OCI-LY7 (cell line): ENCODE measurements at regions not wholly inside any gene's neighbourhood (a gene's known extent, or its start where the extent isn't known, plus 50 kb on each side); places are given as distances from the start of the nearest gene placed in this dataset.

Source experiments
- BruUV-seq: library from RNA; stranded (reverse); fragments of 400-500 nt; replicated peaks from 2 replicates; lab custom pipeline; 2021; lab: Mats Ljungman, UMichigan
- CTCF ChIA-PET: fragments of 300-600 bp; sonication (Branson Sonifier 250); formaldehyde crosslinking; loops from one replicate; lab custom pipeline; 2022; ENCODE audit warnings: antibody characterized with exemption; ENCODE audit not compliant: unreplicated experiment; lab: Charles Lee
- POLR2A ChIA-PET: fragments of 300-600 bp; sonication (Branson Sonifier 250); formaldehyde crosslinking; loops from one replicate; lab custom pipeline; 2022; ENCODE audit warnings: antibody characterized with exemption; lab: Charles Lee
- DNase-seq: peaks from one replicate; pipeline ENCODE4 v3.0.0-alpha.2; 2015; ENCODE audit warnings: low spot score
- H2AFZ ChIP-seq: fragments of 200-600 bp; sonication (generic), shearing (Covaris generic); 2 replicates; pipeline ENCODE4 v1.6.1; 2014; ENCODE audit warnings: mild to moderate bottlenecking, antibody characterized with exemption, low read length, moderate library complexity
- H3K27ac ChIP-seq: fragments of 200-600 bp; sonication (generic); 2 replicates; pipeline ENCODE4 v1.5.1; 2014; ENCODE audit warnings: mixed run types, low read depth, mild to moderate bottlenecking, moderate library complexity, low read length, inconsistent platforms; ENCODE audit not compliant: poor library complexity, severe bottlenecking
- H3K36me3 ChIP-seq: fragments of 200-600 bp; sonication (generic); 2 replicates; pipeline ENCODE4 v1.6.1; 2014; ENCODE audit warnings: mild to moderate bottlenecking, antibody characterized with exemption, low read length, moderate library complexity, mixed read lengths; ENCODE audit not compliant: insufficient read depth
- H3K4me1 ChIP-seq: fragments of 200-600 bp; sonication (generic); 2 replicates; pipeline ENCODE4 v1.5.1; 2014; ENCODE audit warnings: mild to moderate bottlenecking, low read length; ENCODE audit not compliant: insufficient read depth, poor library complexity, severe bottlenecking
- H3K4me2 ChIP-seq: fragments of 200-600 bp; sonication (generic); 2 replicates; pipeline ENCODE4 v1.6.1; 2014; ENCODE audit warnings: mild to moderate bottlenecking, low read length
- H3K4me3 ChIP-seq: fragments of 200-600 bp; sonication (generic); 2 replicates; pipeline ENCODE4 v1.5.1; 2014; ENCODE audit warnings: mild to moderate bottlenecking, low read depth, low read length; ENCODE audit not compliant: poor library complexity, severe bottlenecking
- H3K79me2 ChIP-seq: fragments of 200-600 bp; sonication (generic); 2 replicates; pipeline ENCODE4 v1.6.1; 2016; ENCODE audit warnings: low read depth, mild to moderate bottlenecking, low read length, moderate library complexity, mixed read lengths; ENCODE audit not compliant: insufficient read depth
- H3K9me2 ChIP-seq: fragments of 200-600 bp; sonication (generic); 2 replicates; pipeline ENCODE4 v1.6.1; 2016; ENCODE audit warnings: mild to moderate bottlenecking, low read length, mixed read lengths; ENCODE audit not compliant: insufficient read depth
- H3K9me3 ChIP-seq: fragments of 200-600 bp; sonication (generic); 2 replicates; pipeline ENCODE4 v1.6.1; 2014; ENCODE audit warnings: mild to moderate bottlenecking, mixed run types, low read length, mixed read lengths
- H4K20me1 ChIP-seq: fragments of 200-600 bp; sonication (generic); 2 replicates; pipeline ENCODE4 v1.6.1; 2014; ENCODE audit warnings: mild to moderate bottlenecking, antibody characterized with exemption, low read length, moderate library complexity, mixed read lengths; ENCODE audit not compliant: insufficient read depth
- CTCF ChIP-seq: fragments of 200-600 bp; sonication (generic); conservative IDR thresholded peaks from 2 replicates; pipeline ENCODE4 v1.5.1; 2014; ENCODE audit warnings: mild to moderate bottlenecking, antibody characterized with exemption, low read length, moderate library complexity, mixed read lengths
- EZH2phosphoT487 ChIP-seq: fragments of 200-600 bp; sonication (generic); IDR thresholded peaks from 2 replicates; pipeline ENCODE4 v1.6.1; 2018; ENCODE audit warnings: low read depth, borderline replicate concordance, mild to moderate bottlenecking, mixed run types, antibody characterized with exemption, low read length, moderate library complexity, mixed read lengths
- intact Hi-C: fragments of 100-400 bp; cut with micrococcal nuclease; formaldehyde crosslinking; loops from one replicate; pipeline ENCODE4 v1.10.0; 2022; ENCODE audit not compliant: unreplicated experiment

- peaks cover 11% of the 10 kb centered on the region for H3K9me3 ChIP-seq
- no peaks in the 10 kb centered on the region for H3K9me2 ChIP-seq
- no peak overlapping the region for H3K4me3 ChIP-seq
- no peaks in the 10 kb centered on the region for H3K4me1 ChIP-seq
- H3K36me3 ChIP-seq: no peaks in the 10 kb centered on the region
- BruUV-seq: no TSS peak
- ChIA-PET POLR2A (interaction anchor here (0.5 kb wide), 1 partner anchor 766 kb away, joined by 4 read pairs; no protein-coding TSS in a partner anchor), CTCF (no interaction called here)
- intact Hi-C loops: no loop called here
- H3K4me2 ChIP-seq: no peak overlapping the region
- no peaks in the 10 kb centered on the region for H4K20me1 ChIP-seq
- H3K79me2 ChIP-seq: no peaks in the 10 kb centered on the region
- no peak for TF ChIP-seq CTCF
- no peak for TF ChIP-seq EZH2phosphoT487
- H2AFZ ChIP-seq: no peak overlapping the region
- no peak overlapping the region for H3K27ac ChIP-seq
- no peak for DNase-seq
Observed at GRCh38 chr3:72200332-72200731, 415.4 kb upstream of the PROK2 start.

- no peaks in the 10 kb centered on the region for H3K9me2 ChIP-seq
- no peaks in the 10 kb centered on the region for H3K4me1 ChIP-seq
- no TSS peak for BruUV-seq
- intact Hi-C loops: no loop called here
- DNase-seq: no peak
- CTCF ChIA-PET: no interaction called here
- H3K36me3 ChIP-seq: no peaks in the 10 kb centered on the region
- POLR2A ChIA-PET: interaction anchor here (0.5 to 1.5 kb wide), 2 partner anchors 10 to 767 kb away, joined by 4 to 5 read pairs; no protein-coding TSS in a partner anchor
- H3K4me2 ChIP-seq: no peak overlapping the region
- TF ChIP-seq CTCF: no peak
- TF ChIP-seq EZH2phosphoT487: no peak
- H3K27ac ChIP-seq: no peak overlapping the region
- peaks cover 11% of the 10 kb centered on the region for H3K9me3 ChIP-seq
- H2AFZ ChIP-seq: no peak overlapping the region
- no peaks in the 10 kb centered on the region for H3K79me2 ChIP-seq
- H4K20me1 ChIP-seq: no peaks in the 10 kb centered on the region
- H3K4me3 ChIP-seq: no peak overlapping the region
Observed at GRCh38 chr3:72199530-72199929, 414.6 kb upstream of the PROK2 start.

GRCh38 chr3:72196377-72196929, 411.5 kb upstream of the PROK2 start:
- Histone ChIP-seq H3K27ac (no peak overlapping the region), H3K79me2 (no peaks in the 10 kb centered on the region), H3K9me3 (peaks cover 22% of the 10 kb centered on the region), H4K20me1 (no peaks in the 10 kb centered on the region), H3K4me2 (no peak overlapping the region), H3K4me1 (no peaks in the 10 kb centered on the region), H3K36me3 (no peaks in the 10 kb centered on the region), H2AFZ (no peak overlapping the region), H3K9me2 (no peaks in the 10 kb centered on the region), H3K4me3 (no peak overlapping the region)
- DNase-seq: no peak
- BruUV-seq: no TSS peak
- ChIA-PET CTCF (no interaction called here), POLR2A (interaction anchor here (0.8 to 1.5 kb wide), 2 partner anchors 9 to 30 kb away, joined by 4 read pairs; no protein-coding TSS in a partner anchor)
- TF ChIP-seq EZH2phosphoT487 (no peak), CTCF (no peak)
- intact Hi-C loops: no loop called here
